B cell (primary cell): ENCODE measurements at regions not wholly inside any gene's neighbourhood (a gene's known extent, or its start where the extent isn't known, plus 50 kb on each side); places are given as distances from the start of the nearest gene placed in this dataset.

ENCODE experiments used
- ATAC-seq: fragments of 200-7000 bp; cut with Tn5 transposase; one replicate; pipeline ENCODE4 v1.10.0; 2021; ENCODE audit warnings: low read depth, mild to moderate bottlenecking, moderate number of reproducible peaks, moderate library complexity
- CTCF ChIA-PET: fragments of 350-600 bp; sonication (Branson Sonifier 250); formaldehyde crosslinking; loops from one replicate; lab custom pipeline; 2021; ENCODE audit warnings: antibody characterized with exemption, inconsistent platforms; lab: Charles Lee
- POLR2A ChIA-PET: fragments of 350-600 bp; sonication (Branson Sonifier 250); formaldehyde crosslinking; loops from one replicate; lab custom pipeline; 2021; ENCODE audit warnings: antibody characterized with exemption; lab: Charles Lee
- DNase-seq: peaks from one replicate; pipeline ENCODE4 v3.0.0; 2013
- H2AFZ ChIP-seq: 2 replicates; pipeline ENCODE4 v1.6.1; 2012; ENCODE audit warnings: mild to moderate bottlenecking, low read depth, low read length; ENCODE audit not compliant: insufficient read depth, poor library complexity, severe bottlenecking
- H3K27ac ChIP-seq, 2 donors: 1 replicate in 1 of 2; 2 replicates in 1 of 2; pipeline ENCODE4 v1.5.1; 2012 to 2013; ENCODE audit warnings: low read length in 2 of 2, mild to moderate bottlenecking in 2 of 2, moderate library complexity in 1 of 2
- H3K27me3 ChIP-seq, 4 experiments: fragments of 200-600 bp in 1 of 4; sonication (generic) in 1 of 4; replicated peaks in 1 of 4; 1 replicate in 2 of 4; 2 replicates in 2 of 4; pipeline versions ENCODE4 v1.6.1 to v1.7.0; 2013 to 2016; ENCODE audit warnings: low read length in 3 of 4, mild to moderate bottlenecking in 2 of 4, mixed read lengths in 1 of 4, moderate library complexity in 1 of 4; ENCODE audit not compliant: insufficient read depth in 4 of 4, control insufficient read depth in 3 of 4; ENCODE audit errors: control extremely low read depth in 1 of 4
- H3K36me3 ChIP-seq, 2 experiments: replicated peaks in 1 of 2; 1 replicate in 1 of 2; 2 replicates in 1 of 2; pipeline versions ENCODE4 v1.6.1 to v1.7.1; 2013; ENCODE audit warnings: low read length in 1 of 2; ENCODE audit not compliant: insufficient read depth in 2 of 2, control insufficient read depth in 1 of 2; ENCODE audit errors: control extremely low read depth in 1 of 2, extremely low read depth in 1 of 2
- H3K4me1 ChIP-seq, 2 donors: fragments of 200-600 bp in 1 of 2; sonication (generic) in 1 of 2; 1 replicate in 1 of 2; 2 replicates in 1 of 2; pipeline versions ENCODE4 v1.5.1 to v1.6.1; 2013 to 2017; ENCODE audit warnings: low read length in 2 of 2; ENCODE audit not compliant: control insufficient read depth in 2 of 2, insufficient read depth in 2 of 2
- H3K4me2 ChIP-seq: replicated peaks from 2 replicates; pipeline ENCODE3; 2012; ENCODE audit warnings: mild to moderate bottlenecking, low read depth, low read length; ENCODE audit not compliant: poor library complexity, severe bottlenecking
- H3K4me3 ChIP-seq, 5 experiments: fragments of 200-600 bp in 1 of 5; sonication (generic) in 1 of 5; 1 replicate in 3 of 5; 2 replicates in 2 of 5; pipeline versions ENCODE4 v1.5.1 to v1.7.0; 2011 to 2016; ENCODE audit warnings: low read length in 4 of 5, mild to moderate bottlenecking in 4 of 5, low read depth in 2 of 5, control low read depth in 1 of 5, moderate library complexity in 1 of 5; ENCODE audit not compliant: insufficient read depth in 1 of 5; ENCODE audit errors: control extremely low read depth in 1 of 5, extremely low read depth in 1 of 5
- H3K79me2 ChIP-seq: fragments of 200-600 bp; sonication (generic); one replicate; pipeline ENCODE4 v1.6.0; 2016; ENCODE audit warnings: low read length; ENCODE audit not compliant: control insufficient read depth, insufficient read depth
- H3K9ac ChIP-seq: fragments of 200-600 bp; sonication (generic); 2 replicates; pipeline ENCODE4 v1.6.1; 2017; ENCODE audit warnings: mild to moderate bottlenecking, low read length, moderate library complexity
- H3K9me3 ChIP-seq, 3 donors: one replicate each; pipeline versions ENCODE4 v1.6.1 to v1.7.1; 2013; ENCODE audit warnings: low read length in 2 of 3; ENCODE audit not compliant: control insufficient read depth in 2 of 3, insufficient read depth in 1 of 3; ENCODE audit errors: control extremely low read depth in 1 of 3
- H4K20me1 ChIP-seq: 2 replicates; pipeline ENCODE4 v1.6.0; 2012; ENCODE audit warnings: mild to moderate bottlenecking, low read length; ENCODE audit not compliant: insufficient read depth, control insufficient read depth, poor library complexity, severe bottlenecking
- H3K27ac Mint-ChIP-seq: one replicate; pipeline ENCODE4 v1.8.0; 2021; ENCODE audit warnings: mixed read lengths
- H3K27me3 Mint-ChIP-seq: one replicate; pipeline ENCODE4 v1.8.0; 2021; ENCODE audit warnings: mixed read lengths
- H3K4me1 Mint-ChIP-seq: one replicate; pipeline ENCODE4 v1.8.0; 2021; ENCODE audit warnings: mixed read lengths
- H3K4me3 Mint-ChIP-seq: one replicate; pipeline ENCODE4 v1.8.0; 2021; ENCODE audit warnings: mixed read lengths
- H3K9me3 Mint-ChIP-seq: one replicate; pipeline ENCODE4 v1.8.0; 2022; ENCODE audit warnings: mixed read lengths; ENCODE audit not compliant: insufficient read depth
- CTCF ChIP-seq: fragments of 200-600 bp; IDR thresholded peaks from one replicate; pipeline ENCODE4 v1.8.0; 2022; ENCODE audit warnings: antibody characterized with exemption, mild to moderate bottlenecking
- EZH2 ChIP-seq: IDR thresholded peaks from 2 replicates; pipeline ENCODE4 v1.6.1; 2012; ENCODE audit warnings: borderline replicate concordance, low read depth, mild to moderate bottlenecking, moderate library complexity, low read length; ENCODE audit not compliant: insufficient read depth, poor library complexity, severe bottlenecking
- WGBS: methylation state at CpG from one replicate; pipeline ENCODE4 v1.1.5; 2013; ENCODE audit warnings: missing lambda C conversion rate; ENCODE audit not compliant: insufficient coverage; 5-methylcytosine and 5-hydroxymethylcytosine counted together
- intact Hi-C: fragments of 100-400 bp; cut with micrococcal nuclease; formaldehyde crosslinking; loops from one replicate; pipeline ENCODE4 v1.10.0; 2022

GRCh38 chr20:56996533-56996932, 269.9 kb downstream of the BMP7 start:
- H3K4me3 ChIP-seq = no peak overlapping the region
- no peak for TF ChIP-seq EZH2
- no peak for TF ChIP-seq CTCF
- H3K4me2 ChIP-seq = no peak overlapping the region
- Mint-ChIP-seq H3K4me1 (no peaks in the 10 kb centered on the region), H3K4me3 (no peak overlapping the region), H3K27ac (no peak overlapping the region), H3K9me3 (peaks cover 5% of the 10 kb centered on the region), H3K27me3 (peaks cover 1% of the 10 kb centered on the region)
- POLR2A ChIA-PET = no interaction called here
- H4K20me1 ChIP-seq = no peaks in the 10 kb centered on the region
- no peak overlapping the region for H2AFZ ChIP-seq
- H3K79me2 ChIP-seq = no peaks in the 10 kb centered on the region
- no peak overlapping the region for H3K9ac ChIP-seq
- H3K4me1 ChIP-seq = no peaks in the 10 kb centered on the region
- H3K27ac ChIP-seq = no peak overlapping the region
- no peaks in the 10 kb centered on the region for H3K27me3 ChIP-seq
- ATAC-seq = no peak
- intact Hi-C loops = no loop called here
- no peaks in the 10 kb centered on the region for H3K36me3 ChIP-seq
- H3K9me3 ChIP-seq = peaks cover 0 to 23% (median 8%) of the 10 kb centered on the region in 3 donors
- WGBS = 93% methylated on average over 2 of the region's 2 CpGs
- DNase-seq = no peak
- CTCF ChIA-PET = no interaction called here

- Mint-ChIP-seq H3K27ac (no peak overlapping the region), H3K4me3 (no peak overlapping the region), H3K9me3 (peaks cover 5% of the 10 kb centered on the region), H3K4me1 (no peaks in the 10 kb centered on the region), H3K27me3 (no peaks in the 10 kb centered on the region)
- no peak for DNase-seq
- Histone ChIP-seq H4K20me1 (no peaks in the 10 kb centered on the region), H3K27me3 (no peaks in the 10 kb centered on the region), H3K4me3 (no peak overlapping the region), H3K4me2 (no peak overlapping the region), H3K36me3 (no peaks in the 10 kb centered on the region), H3K27ac (no peak overlapping the region), H3K9ac (no peak overlapping the region), H3K9me3 (peaks cover 0 to 23% (median 8%) of the 10 kb centered on the region in 3 donors), H3K79me2 (no peaks in the 10 kb centered on the region), H3K4me1 (no peaks in the 10 kb centered on the region), H2AFZ (no peak overlapping the region)
- intact Hi-C loops = no loop called here
- no CpG with 5 or more reads among the region's 3 CpGs for WGBS
- TF ChIP-seq EZH2 = no peak
- no peak for TF ChIP-seq CTCF
- ATAC-seq = no peak
- CTCF ChIA-PET = no interaction called here
- POLR2A ChIA-PET = no interaction called here
These were observed 268.0 kb downstream of the BMP7 start for GRCh38 chr20:56998438-56998837.
